Vagina (tissue), 2 donors: ENCODE measurements at regions not wholly inside any gene's neighbourhood (a gene's known extent, or its start where the extent isn't known, plus 50 kb on each side); places are given as distances from the start of the nearest gene placed in this dataset.

Source experiments
- POLR2AphosphoS5 ChIP-seq, 2 donors: sonication (generic); formaldehyde crosslinking; IDR thresholded peaks; one replicate each; pipeline ENCODE4 v1.9.0; 2017; ENCODE audit warnings: antibody characterized with exemption in 2 of 2, mild to moderate bottlenecking in 2 of 2, low read depth in 1 of 2; ENCODE audit not compliant: insufficient read depth in 1 of 2
- TF ChIP-seq, protein P1 (sequence below), 3 experiments: fragments of 450-650 bp in 2 of 3; fragments of 200-600 bp in 1 of 3; sonication (generic) in 1 of 3; IDR thresholded peaks; one replicate each; pipeline ENCODE4 v1.5.1; 2017 to 2019; ENCODE audit warnings: antibody characterized with exemption in 3 of 3, mild to moderate bottlenecking in 2 of 3, moderate library complexity in 2 of 3

DNA sequence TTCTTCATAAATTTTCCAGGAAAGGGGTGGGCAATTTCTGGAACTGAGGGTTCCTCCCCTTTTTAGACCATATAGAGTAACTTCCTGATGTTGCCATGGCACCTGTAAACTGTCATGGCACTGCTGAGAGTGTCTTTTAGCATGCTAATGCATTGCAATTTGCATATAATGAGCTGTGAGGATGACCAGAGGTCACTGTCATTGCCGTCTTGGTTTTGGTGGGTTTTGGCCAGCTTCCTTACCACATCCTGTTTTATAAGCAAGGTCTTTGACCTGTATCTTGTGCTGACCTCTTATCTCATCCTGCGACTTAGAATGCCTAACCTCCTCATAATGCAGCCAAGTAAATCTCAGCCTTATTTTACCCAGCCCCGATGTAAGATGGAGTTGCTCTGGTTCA is 577.8 kb downstream of the NLGN4X start:
- TF ChIP-seq, protein P1, sequence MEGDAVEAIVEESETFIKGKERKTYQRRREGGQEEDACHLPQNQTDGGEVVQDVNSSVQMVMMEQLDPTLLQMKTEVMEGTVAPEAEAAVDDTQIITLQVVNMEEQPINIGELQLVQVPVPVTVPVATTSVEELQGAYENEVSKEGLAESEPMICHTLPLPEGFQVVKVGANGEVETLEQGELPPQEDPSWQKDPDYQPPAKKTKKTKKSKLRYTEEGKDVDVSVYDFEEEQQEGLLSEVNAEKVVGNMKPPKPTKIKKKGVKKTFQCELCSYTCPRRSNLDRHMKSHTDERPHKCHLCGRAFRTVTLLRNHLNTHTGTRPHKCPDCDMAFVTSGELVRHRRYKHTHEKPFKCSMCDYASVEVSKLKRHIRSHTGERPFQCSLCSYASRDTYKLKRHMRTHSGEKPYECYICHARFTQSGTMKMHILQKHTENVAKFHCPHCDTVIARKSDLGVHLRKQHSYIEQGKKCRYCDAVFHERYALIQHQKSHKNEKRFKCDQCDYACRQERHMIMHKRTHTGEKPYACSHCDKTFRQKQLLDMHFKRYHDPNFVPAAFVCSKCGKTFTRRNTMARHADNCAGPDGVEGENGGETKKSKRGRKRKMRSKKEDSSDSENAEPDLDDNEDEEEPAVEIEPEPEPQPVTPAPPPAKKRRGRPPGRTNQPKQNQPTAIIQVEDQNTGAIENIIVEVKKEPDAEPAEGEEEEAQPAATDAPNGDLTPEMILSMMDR (IDR thresholded peaks at IDR 0.05): no peak
- no peak for TF ChIP-seq POLR2AphosphoS5 (IDR thresholded peaks at IDR 0.05; ENCODE audit: insufficient read depth in 1 of 2, low read depth in 1 of 2)
